WTC11 (cell line): ENCODE measurements at regions not wholly inside any gene's neighbourhood (a gene's known extent, or its start where the extent isn't known, plus 50 kb on each side); places are given as distances from the start of the nearest gene placed in this dataset.

Experiments used
- CREB1 ChIP-seq: sonication (generic); formaldehyde crosslinking; IDR thresholded peaks from 2 replicates; pipeline ENCODE4 v1.8.0; 2023; ENCODE audit warnings: mild to moderate bottlenecking, missing genetic modification reagents
- ZNF671 ChIP-seq: fragments of 250-450 bp; sonication (Bioruptor Pico); IDR thresholded peaks from 2 replicates; pipeline ENCODE4 v1.8.0; 2021; ENCODE audit warnings: mild to moderate bottlenecking
- TF ChIP-seq, protein P1 (sequence below): fragments of 200-600 bp; IDR thresholded peaks from 2 replicates; pipeline ENCODE4 v1.8.0; 2022; ENCODE audit warnings: antibody characterized with exemption

DNA sequence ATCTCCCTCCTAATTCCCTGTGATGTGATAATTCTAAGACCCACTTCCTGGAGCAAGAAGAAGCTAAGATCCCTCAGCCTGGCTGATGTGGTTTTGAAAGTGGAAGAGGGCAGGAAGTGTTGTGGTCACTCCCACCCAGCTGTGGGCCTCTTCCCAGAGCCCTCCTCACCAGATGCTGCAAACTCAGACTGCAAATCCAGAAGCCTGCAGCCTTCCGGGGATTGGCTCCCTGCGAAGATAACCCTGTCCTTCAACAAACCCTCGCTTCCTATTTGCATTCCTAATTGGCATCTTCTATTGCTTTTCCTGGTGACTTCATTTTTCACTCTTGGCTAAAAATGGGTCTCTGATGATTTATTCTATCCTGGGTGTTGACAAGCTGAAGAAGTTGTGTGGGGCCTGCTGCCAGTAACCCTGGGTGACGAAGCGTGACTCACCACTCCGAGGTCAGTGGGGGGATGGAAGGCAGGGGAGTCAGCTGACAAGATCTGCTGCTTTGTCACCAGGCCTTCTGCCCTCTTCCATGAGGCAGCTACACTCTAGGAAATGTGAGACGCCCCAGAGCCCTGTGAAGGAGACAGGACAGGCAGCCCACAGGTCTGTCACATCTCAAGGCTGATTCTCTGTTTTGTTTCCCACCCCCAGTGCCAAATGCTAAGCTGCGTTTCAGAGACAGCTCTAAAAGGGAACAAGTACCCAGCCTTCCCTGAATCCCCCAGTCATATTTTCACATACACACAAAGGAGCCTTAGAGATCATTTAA is 99.7 kb upstream of the LIPC start:
- TF ChIP-seq CREB1 (CRISPR knock-in tag): no peak
- TF ChIP-seq, protein P1, sequence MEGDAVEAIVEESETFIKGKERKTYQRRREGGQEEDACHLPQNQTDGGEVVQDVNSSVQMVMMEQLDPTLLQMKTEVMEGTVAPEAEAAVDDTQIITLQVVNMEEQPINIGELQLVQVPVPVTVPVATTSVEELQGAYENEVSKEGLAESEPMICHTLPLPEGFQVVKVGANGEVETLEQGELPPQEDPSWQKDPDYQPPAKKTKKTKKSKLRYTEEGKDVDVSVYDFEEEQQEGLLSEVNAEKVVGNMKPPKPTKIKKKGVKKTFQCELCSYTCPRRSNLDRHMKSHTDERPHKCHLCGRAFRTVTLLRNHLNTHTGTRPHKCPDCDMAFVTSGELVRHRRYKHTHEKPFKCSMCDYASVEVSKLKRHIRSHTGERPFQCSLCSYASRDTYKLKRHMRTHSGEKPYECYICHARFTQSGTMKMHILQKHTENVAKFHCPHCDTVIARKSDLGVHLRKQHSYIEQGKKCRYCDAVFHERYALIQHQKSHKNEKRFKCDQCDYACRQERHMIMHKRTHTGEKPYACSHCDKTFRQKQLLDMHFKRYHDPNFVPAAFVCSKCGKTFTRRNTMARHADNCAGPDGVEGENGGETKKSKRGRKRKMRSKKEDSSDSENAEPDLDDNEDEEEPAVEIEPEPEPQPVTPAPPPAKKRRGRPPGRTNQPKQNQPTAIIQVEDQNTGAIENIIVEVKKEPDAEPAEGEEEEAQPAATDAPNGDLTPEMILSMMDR: no peak
- no peak for TF ChIP-seq ZNF671 (CRISPR knock-in tag)
